Esophagus muscularis mucosa (tissue), 4 donors: ENCODE measurements at regions not wholly inside any gene's neighbourhood (a gene's known extent, or its start where the extent isn't known, plus 50 kb on each side); places are given as distances from the start of the nearest gene placed in this dataset.
A peak's percentile ranks its signal among the peaks of the same experiment; 100 is the strongest.

Source experiments
- DNase-seq: peaks from one replicate; pipeline ENCODE4 v3.0.0-alpha.2; 2017; ENCODE audit errors: extremely low spot score
- H3K27ac ChIP-seq, 4 donors: fragments of 200-600 bp; sonication (generic); replicated peaks in 1 of 4; 1 replicate in 3 of 4; 2 replicates in 1 of 4; pipeline ENCODE4 v1.5.1; 2016 to 2019; ENCODE audit warnings: mild to moderate bottlenecking in 1 of 4
- H3K27me3 ChIP-seq, 4 donors: fragments of 200-600 bp; sonication (generic); one replicate each; pipeline versions ENCODE4 v1.5.1 to v1.6.0; 2016 to 2019
- H3K36me3 ChIP-seq, 4 donors: fragments of 200-600 bp; sonication (generic); one replicate each; pipeline ENCODE4 v1.5.1; 2016 to 2019
- H3K4me1 ChIP-seq, 4 donors: fragments of 200-600 bp; sonication (generic); one replicate each; pipeline ENCODE4 v1.5.1; 2016 to 2019
- H3K4me3 ChIP-seq, 4 donors: fragments of 200-600 bp; sonication (generic); 1 replicate in 2 of 4; 2 replicates in 2 of 4; pipeline ENCODE4 v1.5.1; 2016 to 2019; ENCODE audit warnings: mild to moderate bottlenecking in 4 of 4, moderate library complexity in 1 of 4
- H3K9me3 ChIP-seq, 4 donors: fragments of 200-600 bp; sonication (generic); 1 replicate in 3 of 4; 2 replicates in 1 of 4; pipeline ENCODE4 v1.5.1; 2016 to 2019
- CTCF ChIP-seq, 3 experiments: fragments of 200-600 bp in 2 of 3; fragments of 450-650 bp in 1 of 3; sonication (generic) in 2 of 3; IDR thresholded peaks; one replicate each; pipeline ENCODE4 v1.5.1; 2017 to 2019; ENCODE audit warnings: antibody characterized with exemption in 3 of 3, mild to moderate bottlenecking in 2 of 3, moderate library complexity in 1 of 3
- EP300 ChIP-seq: sonication (generic); formaldehyde crosslinking; IDR thresholded peaks from one replicate; pipeline ENCODE4 v1.6.1; 2017; ENCODE audit warnings: antibody characterized with exemption
- POLR2A ChIP-seq: fragments of 450-650 bp; IDR thresholded peaks from one replicate; pipeline ENCODE4 v1.6.1; 2017; ENCODE audit warnings: antibody characterized with exemption, moderate library complexity, mild to moderate bottlenecking, low read depth
- POLR2AphosphoS5 ChIP-seq, 2 donors: sonication (generic); formaldehyde crosslinking; IDR thresholded peaks; one replicate each; pipeline ENCODE4 v1.6.1; 2017; ENCODE audit warnings: antibody characterized with exemption in 2 of 2
- WGBS: methylation state at CpG from one replicate; pipeline ENCODE4 v1.1.5; 2018; 5-methylcytosine and 5-hydroxymethylcytosine counted together
- intact Hi-C: fragments of 100-400 bp; cut with DNase I; formaldehyde crosslinking; loops from one replicate; pipeline ENCODE4 v1.15.1; 2023

- DNase-seq, result no peak
- no peaks in the 10 kb centered on the region for H3K36me3 ChIP-seq
- TF ChIP-seq EP300 (no peak), CTCF (IDR thresholded peaks at IDR 0.05) (no peak), POLR2A (no peak), POLR2AphosphoS5 (IDR thresholded peaks at IDR 0.05) (no peak)
- H3K4me3 ChIP-seq, result no peak overlapping the region
- peaks cover 11 to 27% (median 22%) of the 10 kb centered on the region in 4 donors for H3K4me1 ChIP-seq
- H3K27ac ChIP-seq, result no peak overlapping the region
- intact Hi-C loops, result no loop called here
- WGBS, result 92% methylated on average over 6 of the region's 7 CpGs
- H3K9me3 ChIP-seq, result no peaks in the 10 kb centered on the region
- no peaks in the 10 kb centered on the region for H3K27me3 ChIP-seq
Measured at GRCh38 chrX:39769748-39770147, 328.0 kb downstream of the BCOR start.

- H3K36me3 ChIP-seq, result no peaks in the 10 kb centered on the region
- WGBS, result 88% methylated on average over 5 of the region's 5 CpGs
- TF ChIP-seq POLR2AphosphoS5 (IDR thresholded peaks at IDR 0.05), result no peak
- TF ChIP-seq EP300, result no peak
- TF ChIP-seq CTCF (IDR thresholded peaks at IDR 0.05), result no peak
- TF ChIP-seq POLR2A, result no peak
Measured at GRCh38 chrX:39771089-39771488, 326.7 kb downstream of the BCOR start.

GRCh38 chrX:39772057-39772832 is 325.5 kb downstream of the BCOR start:
- no peak for DNase-seq
- no peaks in the 10 kb centered on the region for H3K9me3 ChIP-seq
- H3K27me3 ChIP-seq, result no peaks in the 10 kb centered on the region
- no peak for TF ChIP-seq POLR2A
- no peak for TF ChIP-seq POLR2AphosphoS5 (IDR thresholded peaks at IDR 0.05)
- TF ChIP-seq CTCF (IDR thresholded peaks at IDR 0.05), result no peak
- TF ChIP-seq EP300, result no peak
- intact Hi-C loops, result no loop called here
- H3K27ac ChIP-seq, result peak overlapping the region in 3 of 4 donors; percentile 21 to 46 (median 38)
- H3K36me3 ChIP-seq, result no peaks in the 10 kb centered on the region
- no peak overlapping the region for H3K4me3 ChIP-seq
- H3K4me1 ChIP-seq, result peaks cover 8 to 15% (median 14%) of the 10 kb centered on the region in 4 donors
- 27% methylated on average over 21 of the region's 21 CpGs for WGBS

More at GRCh38 chrX:39771089-39771488, 326.7 kb downstream of the BCOR start:
- intact Hi-C loops, result no loop called here
- no peaks in the 10 kb centered on the region for H3K27me3 ChIP-seq
- no peak for DNase-seq
- H3K27ac ChIP-seq, result no peak overlapping the region
- peaks cover 11 to 27% (median 22%) of the 10 kb centered on the region in 4 donors for H3K4me1 ChIP-seq
- no peak overlapping the region for H3K4me3 ChIP-seq
- no peaks in the 10 kb centered on the region for H3K9me3 ChIP-seq

GRCh38 chrX:39773150-39773549 is 324.6 kb downstream of the BCOR start:
- intact Hi-C loops, result no loop called here
- Histone ChIP-seq H3K27me3 (no peaks in the 10 kb centered on the region), H3K9me3 (no peaks in the 10 kb centered on the region), H3K4me1 (peaks cover 8 to 14% (median 12%) of the 10 kb centered on the region in 4 donors), H3K36me3 (no peaks in the 10 kb centered on the region), H3K4me3 (no peak overlapping the region), H3K27ac (no peak overlapping the region)
- 53% methylated on average over 3 of the region's 3 CpGs for WGBS
- DNase-seq, result no peak
- TF ChIP-seq POLR2AphosphoS5 (IDR thresholded peaks at IDR 0.05), result no peak
- TF ChIP-seq CTCF (IDR thresholded peaks at IDR 0.05), result no peak
- TF ChIP-seq POLR2A, result no peak
- TF ChIP-seq EP300, result no peak
